NCI-H460 (cell line): ENCODE measurements at regions not wholly inside any gene's neighbourhood (a gene's known extent, or its start where the extent isn't known, plus 50 kb on each side); places are given as distances from the start of the nearest gene placed in this dataset.
"Not testable (repeated sequence)": the region's sequence is repeated elsewhere in the genome, so short reads cannot be mapped to it uniquely, and the experiment has no call there.

Experiments used
- DNase-seq: peaks from one replicate; pipeline ENCODE4 v3.0.0-alpha.2; 2016; ENCODE audit warnings: low read depth; ENCODE audit errors: extremely low read depth

- no peak for DNase-seq
Measured at GRCh38 chr18:1618364-1618763, 713.7 kb downstream of the ADCYAP1 start.

DNA sequence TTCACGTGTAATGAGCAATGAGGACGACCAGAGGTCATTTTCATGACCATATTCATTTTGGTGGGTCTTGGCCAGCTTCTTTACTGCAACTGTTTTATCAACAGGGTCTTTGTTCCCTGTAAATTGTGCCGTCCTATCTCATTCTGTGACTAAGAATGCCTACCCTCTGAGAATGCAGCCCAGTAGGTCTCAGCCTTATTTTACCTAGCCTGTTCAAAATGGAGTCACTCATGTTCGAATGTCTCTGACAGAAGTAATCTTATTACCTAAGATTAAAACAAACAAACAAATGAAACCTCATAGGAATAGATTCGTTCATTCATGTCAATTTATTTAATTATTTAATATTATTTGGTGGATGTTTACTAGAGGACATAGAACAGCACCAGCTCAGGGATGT lies 714.8 kb downstream of the ADCYAP1 start:
- DNase-seq: no peak

GRCh38 chr18:1624612-1625011 lies 719.9 kb downstream of the ADCYAP1 start:
- DNase-seq: no peak

GRCh38 chr18:1627494-1627893 lies 722.8 kb downstream of the ADCYAP1 start:
- DNase-seq: no peak

- DNase-seq: no peak
Measured at GRCh38 chr18:1648712-1649111, 744.0 kb downstream of the ADCYAP1 start.

GRCh38 chr18:1652018-1652417 lies 747.3 kb downstream of the ADCYAP1 start:
- DNase-seq: no peak

GRCh38 chr18:1653873-1654272 lies 749.2 kb downstream of the ADCYAP1 start:
- peak; percentile 21 for DNase-seq

DNA sequence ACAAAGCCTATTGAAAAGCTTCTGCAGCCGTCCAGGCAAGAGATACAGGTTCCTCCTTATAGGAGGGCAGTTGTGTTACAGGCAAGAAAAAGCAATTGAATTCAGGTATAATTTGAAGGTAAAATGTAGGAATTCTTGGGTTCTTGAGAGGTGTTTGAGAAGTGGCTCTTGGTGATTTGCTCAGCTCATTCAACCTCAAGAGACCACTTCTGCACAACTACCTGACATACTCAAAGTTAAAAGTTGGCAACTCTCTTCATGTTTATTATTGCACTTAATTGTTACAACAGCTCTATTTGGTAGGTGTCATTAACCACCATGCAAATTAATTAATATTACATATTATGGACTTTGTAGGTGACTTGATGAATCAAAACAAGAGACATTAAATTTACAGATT lies 753.2 kb downstream of the ADCYAP1 start:
- DNase-seq: no peak

DNA sequence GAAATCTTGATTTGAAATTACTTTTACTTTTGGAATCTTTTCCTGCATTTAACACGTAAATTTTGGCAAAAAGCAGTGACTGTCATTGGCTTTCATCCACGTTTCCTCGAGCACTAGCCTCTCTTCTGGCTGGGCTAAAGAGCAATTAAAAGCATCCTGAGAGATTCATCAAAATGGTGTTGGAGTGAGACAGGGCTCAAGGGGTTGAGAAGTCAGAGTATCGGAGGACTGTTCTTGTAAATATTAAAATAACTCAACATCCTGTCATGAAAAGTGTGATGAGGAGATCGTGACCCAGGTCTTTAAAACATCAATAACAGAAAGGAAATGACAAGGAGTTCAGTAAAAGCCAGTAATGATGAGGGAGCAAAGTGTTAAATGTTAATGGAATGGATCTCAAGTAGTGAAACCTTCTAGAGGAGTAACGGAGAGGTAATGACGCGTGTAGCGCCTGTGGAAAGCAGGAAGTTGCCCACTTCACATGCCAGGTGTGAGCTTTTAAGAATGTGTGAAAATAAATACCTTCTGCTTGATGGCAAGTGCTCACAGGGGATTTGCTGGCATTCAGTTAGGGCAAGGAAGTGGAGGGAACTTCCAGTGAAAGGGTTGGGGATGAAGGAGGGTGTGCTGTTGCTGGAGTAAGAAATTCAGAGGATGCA lies 754.4 kb downstream of the ADCYAP1 start:
- DNase-seq: peak; percentile 67

DNA sequence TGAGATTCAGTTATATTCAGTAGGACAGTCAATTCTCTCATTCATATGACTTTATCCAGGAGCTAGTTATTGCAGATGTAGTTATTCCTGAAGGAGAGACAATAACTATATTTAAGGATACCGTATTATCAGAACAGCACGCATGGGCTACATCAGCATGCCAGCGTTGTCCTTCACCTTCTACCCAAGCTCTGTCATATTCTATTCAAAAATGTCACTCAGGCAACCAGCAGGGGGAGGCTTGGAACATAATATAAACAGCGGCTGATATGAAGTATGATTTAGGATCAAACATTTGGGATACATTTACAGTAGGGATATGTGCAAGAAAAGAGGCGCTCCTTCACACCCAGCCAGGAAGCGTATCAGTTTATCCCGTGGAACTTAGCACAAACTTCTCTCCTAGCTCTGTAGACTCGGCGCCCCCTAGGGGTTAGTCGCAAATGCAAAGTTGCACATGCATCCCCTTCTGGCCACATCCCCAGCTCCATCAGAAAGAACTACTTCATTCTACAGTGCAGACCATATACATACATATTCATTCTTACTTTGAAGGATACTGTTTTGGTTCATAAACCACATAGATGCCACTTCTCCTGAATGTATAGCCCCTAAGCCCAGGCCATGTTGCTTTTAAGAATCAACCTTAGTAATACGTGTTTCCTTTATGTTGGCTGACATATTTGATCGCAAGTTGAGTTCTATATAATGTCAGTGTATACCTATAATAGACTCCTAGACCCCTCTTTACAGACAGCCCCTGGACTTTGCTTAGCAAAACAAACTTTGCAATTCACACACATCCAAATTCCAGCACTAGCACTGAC lies 759.4 kb downstream of the ADCYAP1 start:
- DNase-seq: peak; percentile 24

GRCh38 chr18:1665079-1665478 lies 760.4 kb downstream of the ADCYAP1 start:
- no peak for DNase-seq

DNA sequence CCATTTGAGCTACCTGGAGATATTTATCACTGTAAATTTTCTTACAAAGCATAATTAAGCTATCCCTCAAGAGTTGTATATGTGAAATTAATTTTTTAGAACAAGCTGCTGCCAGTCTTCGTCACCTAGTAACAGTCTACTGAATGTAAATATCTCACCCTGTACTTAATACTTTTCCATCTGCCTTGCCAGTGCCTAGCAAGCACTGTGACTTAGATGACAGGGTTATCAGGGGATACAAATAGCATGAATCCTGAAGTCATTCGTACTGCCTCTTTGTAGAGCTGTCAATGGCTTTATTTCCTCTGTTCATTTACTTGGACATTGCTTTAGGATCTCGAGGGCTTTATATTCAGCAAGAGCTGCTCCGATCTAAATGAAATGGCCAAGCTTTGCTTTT lies 763.6 kb downstream of the ADCYAP1 start:
- no peak for DNase-seq

DNA sequence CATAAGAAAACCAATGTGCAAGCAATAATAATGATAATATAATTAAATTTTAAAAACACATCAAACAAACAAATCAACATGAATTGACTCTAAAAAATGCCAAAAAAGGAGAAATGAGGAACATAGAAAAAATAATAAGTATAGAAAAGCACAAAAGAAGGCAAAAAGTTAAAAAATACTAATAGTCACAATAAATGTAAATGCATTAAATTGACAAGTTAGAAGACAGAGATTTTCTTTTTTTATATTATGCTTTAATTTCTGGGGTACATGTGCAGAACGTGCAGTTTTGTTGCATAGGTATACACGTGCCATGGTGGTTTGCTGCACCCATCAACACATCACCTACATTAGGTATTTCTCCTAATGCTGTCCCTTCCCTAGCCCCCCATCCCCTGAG lies 767.0 kb downstream of the ADCYAP1 start:
- not testable (repeated sequence) for DNase-seq

DNA sequence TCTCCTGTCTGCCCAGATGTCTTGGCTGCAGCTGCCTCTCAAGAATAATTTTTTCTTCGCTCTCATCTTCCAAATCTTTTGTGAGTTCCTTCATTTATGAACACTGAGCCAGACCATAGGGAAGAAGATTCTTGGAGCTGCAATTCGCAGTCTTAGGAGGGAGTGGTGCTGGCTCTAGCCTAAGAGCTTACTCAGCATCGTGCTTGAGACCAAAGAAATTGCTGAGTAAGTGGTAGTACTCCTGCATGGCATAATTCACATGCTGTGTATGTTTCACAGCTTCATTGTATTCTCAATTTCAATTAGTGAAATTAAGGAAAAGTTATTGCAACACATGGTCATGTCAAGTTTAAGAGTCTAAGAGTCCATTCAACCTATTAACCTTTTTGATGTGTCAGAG lies 771.7 kb downstream of the ADCYAP1 start:
- DNase-seq: no peak

DNA sequence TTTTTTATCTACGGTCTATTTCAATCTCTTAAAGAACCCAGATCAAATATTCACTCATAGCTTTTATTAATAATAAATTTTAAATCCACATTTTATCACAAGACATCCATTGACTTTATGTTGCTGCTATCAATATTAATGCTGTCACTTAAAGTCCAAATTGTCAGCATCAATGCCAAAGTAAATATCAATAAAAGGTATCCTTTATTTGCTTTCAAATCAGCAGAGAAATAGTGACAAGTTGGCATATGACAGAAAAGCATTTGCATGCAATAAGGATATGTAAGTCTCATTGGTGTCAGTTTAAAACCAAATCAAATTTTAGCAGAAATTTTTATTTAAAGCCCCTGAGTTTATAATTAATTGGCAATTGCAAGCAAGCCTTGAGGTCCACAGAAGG lies 775.4 kb downstream of the ADCYAP1 start:
- DNase-seq: no peak

DNA sequence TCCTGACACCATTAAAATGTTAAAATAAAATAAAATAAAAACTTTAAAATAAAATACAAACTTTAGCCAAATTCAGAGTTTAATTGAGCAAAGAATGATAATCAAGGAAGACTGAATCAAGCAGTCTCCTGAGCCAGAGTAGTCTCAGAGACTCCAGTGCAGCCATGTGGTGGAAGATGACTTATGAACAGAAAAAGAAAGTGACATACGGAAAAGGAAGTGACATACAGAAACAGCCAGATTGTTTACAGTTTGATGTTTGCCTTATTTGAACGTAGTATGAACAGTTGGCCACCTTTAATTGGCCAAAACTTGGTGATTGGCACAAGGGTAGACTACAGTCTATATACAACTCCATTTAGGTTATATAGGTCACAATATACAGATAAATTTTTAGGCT lies 787.2 kb downstream of the ADCYAP1 start:
- DNase-seq: no peak

- DNase-seq: no peak
Measured at GRCh38 chr18:1708006-1708405, 803.3 kb downstream of the ADCYAP1 start.

DNA sequence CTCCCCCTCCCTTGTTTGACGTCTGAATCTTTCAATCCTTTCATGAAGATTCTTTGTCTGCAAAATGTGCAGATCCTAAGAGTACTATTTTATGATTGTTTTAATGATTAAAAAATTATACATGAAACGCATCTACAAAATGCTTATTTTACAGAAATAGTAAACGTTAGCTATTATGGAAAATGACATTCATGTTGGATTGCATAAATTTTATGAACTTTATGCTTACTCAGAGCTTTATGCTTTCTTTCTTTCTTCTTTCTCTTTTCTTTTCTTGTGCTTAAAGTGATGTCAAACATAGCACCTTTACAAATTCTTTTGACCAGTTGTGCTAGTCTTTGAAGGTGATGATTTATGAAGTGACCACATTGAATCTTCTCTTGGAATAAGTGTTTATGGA lies 805.4 kb downstream of the ADCYAP1 start:
- no peak for DNase-seq

GRCh38 chr18:1732143-1732542 lies 827.5 kb downstream of the ADCYAP1 start:
- no peak for DNase-seq

DNA sequence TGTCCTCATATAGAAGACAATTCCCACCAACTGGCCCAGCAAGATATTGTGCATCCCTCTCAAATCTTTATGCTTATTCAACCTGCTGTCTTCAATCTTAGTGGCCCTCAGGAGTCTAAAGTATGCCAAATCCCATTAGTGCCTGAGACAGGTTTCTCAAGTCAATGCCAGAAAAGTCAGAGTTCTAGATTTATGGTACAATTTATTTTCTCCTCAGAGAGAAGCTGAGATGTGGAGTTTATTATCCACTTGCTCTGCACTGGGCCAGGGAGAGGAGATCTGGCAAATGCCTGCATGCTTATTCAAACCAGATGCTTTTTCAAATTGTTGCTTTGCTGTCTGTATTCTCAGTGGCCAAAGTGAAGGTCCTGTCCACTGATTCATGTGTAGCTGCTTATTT lies 825.2 kb downstream of the METTL4 start:
- no peak for DNase-seq

DNA sequence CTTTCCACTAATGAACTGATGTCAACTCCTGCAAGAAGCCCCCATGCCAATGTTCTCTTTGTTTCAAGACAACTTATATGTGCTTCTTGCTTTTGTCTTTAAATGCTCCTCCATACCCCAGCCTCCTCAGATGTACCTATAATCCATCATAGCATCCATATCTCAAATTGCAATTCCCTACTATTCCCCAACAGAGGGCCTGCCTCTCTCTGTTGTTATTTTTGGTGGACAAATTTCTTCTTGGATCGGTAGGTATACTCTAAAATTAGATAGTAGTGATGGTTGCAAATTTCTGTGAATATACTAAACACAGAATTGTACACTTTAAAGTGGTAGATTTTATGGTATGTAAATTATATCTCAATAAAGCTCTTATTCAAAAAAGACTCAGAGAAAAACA lies 820.1 kb downstream of the METTL4 start:
- DNase-seq: no peak

- no peak for DNase-seq
Measured at GRCh38 chr18:1760901-1761300, 810.4 kb downstream of the METTL4 start.
